Glomerular visceral epithelial cell (primary cell): ENCODE measurements at regions not wholly inside any gene's neighbourhood (a gene's known extent, or its start where the extent isn't known, plus 50 kb on each side); places are given as distances from the start of the nearest gene placed in this dataset.
"Not testable (repeated sequence)": the region's sequence is repeated elsewhere in the genome, so short reads cannot be mapped to it uniquely, and the experiment has no call there.

Experiments used
- DNase-seq: peaks from one replicate; pipeline ENCODE4 v3.0.0-alpha.2; 2016; ENCODE audit errors: extremely low spot score

- DNase-seq, result no peak
Observed at GRCh38 chr14:43307836-43308235, 1199.2 kb downstream of the FSCB start.

- no peak for DNase-seq
Observed at GRCh38 chr14:43306053-43306452, 1201.0 kb downstream of the FSCB start.

- DNase-seq, result no peak
Observed at GRCh38 chr14:43297794-43298193, 1209.3 kb downstream of the FSCB start.

GRCh38 chr14:43296061-43296460 is 1211.0 kb downstream of the FSCB start:
- not testable (repeated sequence) for DNase-seq

- no peak for DNase-seq
Observed at GRCh38 chr14:43285575-43285974, 1221.5 kb downstream of the FSCB start.

- DNase-seq, result no peak
Observed at GRCh38 chr14:43260056-43260455, 1247.0 kb downstream of the FSCB start.

GRCh38 chr14:43258396-43258795 is 1248.7 kb downstream of the FSCB start:
- DNase-seq, result no peak

GRCh38 chr14:43256996-43257395 is 1250.1 kb downstream of the FSCB start:
- not testable (repeated sequence) for DNase-seq

GRCh38 chr14:43252866-43253265 is 1254.2 kb downstream of the FSCB start:
- DNase-seq, result no peak

GRCh38 chr14:43249591-43249990 is 1257.5 kb downstream of the FSCB start:
- no peak for DNase-seq

- no peak for DNase-seq
Observed at GRCh38 chr14:43249116-43249515, 1258.0 kb downstream of the FSCB start.

- DNase-seq, result no peak
Observed at GRCh38 chr14:43247877-43248276, 1259.2 kb downstream of the FSCB start.

GRCh38 chr14:43244142-43244625 is 1262.9 kb downstream of the FSCB start:
- no peak for DNase-seq

GRCh38 chr14:43243168-43243567 is 1263.9 kb downstream of the FSCB start:
- no peak for DNase-seq

- no peak for DNase-seq
Observed at GRCh38 chr14:43232261-43232660, 1274.8 kb downstream of the FSCB start.

GRCh38 chr14:43215524-43215923 is 1291.6 kb downstream of the FSCB start:
- DNase-seq, result no peak

- DNase-seq, result no peak
Observed at GRCh38 chr14:43207189-43207588, 1299.9 kb downstream of the FSCB start.

- DNase-seq, result peak; percentile 0
Observed at GRCh38 chr14:43204816-43205215, 1302.3 kb downstream of the FSCB start.

GRCh38 chr14:43200519-43200918 is 1306.6 kb downstream of the FSCB start:
- no peak for DNase-seq

GRCh38 chr14:43198465-43198864 is 1308.6 kb downstream of the FSCB start:
- DNase-seq, result no peak

GRCh38 chr14:43184540-43184939 is 1322.5 kb downstream of the FSCB start:
- DNase-seq, result no peak

- no peak for DNase-seq
Observed at GRCh38 chr14:43183916-43184315, 1323.2 kb downstream of the FSCB start.

- DNase-seq, result no peak
Observed at GRCh38 chr14:43175896-43176295, 1331.2 kb downstream of the FSCB start.

GRCh38 chr14:43172899-43173548 is 1334.1 kb downstream of the FSCB start:
- DNase-seq, result no peak
